OCI-LY3 (cell line): ENCODE measurements at regions not wholly inside any gene's neighbourhood (a gene's known extent, or its start where the extent isn't known, plus 50 kb on each side); places are given as distances from the start of the nearest gene placed in this dataset.

Source experiments
- H2AFZ ChIP-seq: fragments of 200-600, 300-600 bp; shearing (Covaris generic); 2 replicates; pipeline ENCODE4 v1.6.0; 2014; ENCODE audit warnings: antibody characterized with exemption, low read depth, low read length
- H3K27ac ChIP-seq: fragments of 200-600, 300-600 bp; sonication (generic); 2 replicates; pipeline ENCODE4 v1.5.1; 2014; ENCODE audit warnings: mild to moderate bottlenecking, low read length, moderate library complexity, mixed read lengths
- H3K27me3 ChIP-seq: fragments of 200-600, 300-600 bp; sonication (generic); 2 replicates; pipeline ENCODE4 v1.6.1; 2014; ENCODE audit warnings: low read depth, low read length, mixed read lengths
- H3K36me3 ChIP-seq: fragments of 200-600, 300-600 bp; sonication (generic); replicated peaks from 2 replicates; pipeline ENCODE3; 2014; ENCODE audit warnings: low read depth, low read length, mixed read lengths
- H3K4me1 ChIP-seq: fragments of 300-600, 200-600 bp; sonication (generic); 2 replicates; pipeline ENCODE4 v1.6.1; 2014; ENCODE audit warnings: low read length, mixed read lengths
- H3K4me2 ChIP-seq: fragments of 200-600, 300-600 bp; sonication (generic); 2 replicates; pipeline ENCODE4 v1.6.1; 2014; ENCODE audit warnings: low read length, mixed read lengths
- H3K4me3 ChIP-seq: fragments of 300-600, 200-600 bp; sonication (generic); 2 replicates; pipeline ENCODE4 v1.5.1; 2014; ENCODE audit warnings: antibody characterized with exemption, mild to moderate bottlenecking, low read length, moderate library complexity
- H3K79me2 ChIP-seq: fragments of 300-600, 200-600 bp; shearing (Covaris generic); 2 replicates; pipeline ENCODE4 v1.6.1; 2014; ENCODE audit warnings: mild to moderate bottlenecking, low read length, mixed read lengths
- H3K9ac ChIP-seq: fragments of 300-600, 200-600 bp; shearing (Covaris generic); 2 replicates; pipeline ENCODE4 v1.6.0; 2014; ENCODE audit warnings: mild to moderate bottlenecking, low read length, moderate library complexity
- H3K9me3 ChIP-seq: fragments of 200-600, 300-600 bp; shearing (Covaris generic); 2 replicates; pipeline ENCODE4 v1.6.1; 2014; ENCODE audit warnings: low read length, mixed read lengths; ENCODE audit not compliant: insufficient read depth
- H4K20me1 ChIP-seq: fragments of 200-600, 300-600 bp; sonication (generic); 2 replicates; pipeline ENCODE4 v1.6.1; 2016; ENCODE audit warnings: low read length, mixed read lengths; ENCODE audit not compliant: insufficient read depth
- EZH2phosphoT487 ChIP-seq: fragments of 200-600 bp; shearing (Covaris generic); IDR thresholded peaks from 2 replicates; pipeline ENCODE4 v1.6.1; 2018; ENCODE audit warnings: antibody characterized with exemption, mixed run types, low read depth
- TF ChIP-seq, protein P1 (sequence below): fragments of 200-600, 300-600 bp; sonication (generic); IDR thresholded peaks from 2 replicates; pipeline ENCODE4 v1.5.1; 2014; ENCODE audit warnings: antibody characterized with exemption, low read length, low read depth

DNA sequence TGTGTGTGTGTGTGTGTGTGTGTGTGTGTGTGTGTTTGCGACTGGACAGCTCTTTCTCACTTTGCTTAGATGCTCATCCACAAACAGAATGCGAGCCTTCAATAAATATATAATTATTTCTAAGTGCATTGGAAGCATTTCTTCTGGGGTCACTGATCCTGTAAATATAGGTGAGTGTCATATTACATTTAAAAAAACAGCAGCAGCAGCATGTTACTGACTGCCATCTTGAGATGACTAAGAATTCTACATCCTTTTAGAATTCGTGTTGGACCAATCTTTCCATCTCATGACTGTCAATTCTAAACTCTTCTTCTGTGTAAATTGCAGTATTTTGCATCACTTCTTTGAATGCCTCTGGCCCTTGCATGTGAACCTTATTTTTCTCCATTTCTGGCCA lies 238.0 kb upstream of the DDI1 start:
- TF ChIP-seq, protein P1, sequence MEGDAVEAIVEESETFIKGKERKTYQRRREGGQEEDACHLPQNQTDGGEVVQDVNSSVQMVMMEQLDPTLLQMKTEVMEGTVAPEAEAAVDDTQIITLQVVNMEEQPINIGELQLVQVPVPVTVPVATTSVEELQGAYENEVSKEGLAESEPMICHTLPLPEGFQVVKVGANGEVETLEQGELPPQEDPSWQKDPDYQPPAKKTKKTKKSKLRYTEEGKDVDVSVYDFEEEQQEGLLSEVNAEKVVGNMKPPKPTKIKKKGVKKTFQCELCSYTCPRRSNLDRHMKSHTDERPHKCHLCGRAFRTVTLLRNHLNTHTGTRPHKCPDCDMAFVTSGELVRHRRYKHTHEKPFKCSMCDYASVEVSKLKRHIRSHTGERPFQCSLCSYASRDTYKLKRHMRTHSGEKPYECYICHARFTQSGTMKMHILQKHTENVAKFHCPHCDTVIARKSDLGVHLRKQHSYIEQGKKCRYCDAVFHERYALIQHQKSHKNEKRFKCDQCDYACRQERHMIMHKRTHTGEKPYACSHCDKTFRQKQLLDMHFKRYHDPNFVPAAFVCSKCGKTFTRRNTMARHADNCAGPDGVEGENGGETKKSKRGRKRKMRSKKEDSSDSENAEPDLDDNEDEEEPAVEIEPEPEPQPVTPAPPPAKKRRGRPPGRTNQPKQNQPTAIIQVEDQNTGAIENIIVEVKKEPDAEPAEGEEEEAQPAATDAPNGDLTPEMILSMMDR, result no peak
- no peak for TF ChIP-seq EZH2phosphoT487
- Histone ChIP-seq H3K27me3 (no peaks in the 10 kb centered on the region), H3K79me2 (no peaks in the 10 kb centered on the region), H3K4me3 (no peak overlapping the region), H3K9me3 (no peaks in the 10 kb centered on the region), H2AFZ (no peak overlapping the region), H3K4me1 (no peaks in the 10 kb centered on the region), H3K4me2 (no peak overlapping the region), H3K9ac (no peak overlapping the region), H3K27ac (no peak overlapping the region), H4K20me1 (no peaks in the 10 kb centered on the region), H3K36me3 (no peaks in the 10 kb centered on the region)

DNA sequence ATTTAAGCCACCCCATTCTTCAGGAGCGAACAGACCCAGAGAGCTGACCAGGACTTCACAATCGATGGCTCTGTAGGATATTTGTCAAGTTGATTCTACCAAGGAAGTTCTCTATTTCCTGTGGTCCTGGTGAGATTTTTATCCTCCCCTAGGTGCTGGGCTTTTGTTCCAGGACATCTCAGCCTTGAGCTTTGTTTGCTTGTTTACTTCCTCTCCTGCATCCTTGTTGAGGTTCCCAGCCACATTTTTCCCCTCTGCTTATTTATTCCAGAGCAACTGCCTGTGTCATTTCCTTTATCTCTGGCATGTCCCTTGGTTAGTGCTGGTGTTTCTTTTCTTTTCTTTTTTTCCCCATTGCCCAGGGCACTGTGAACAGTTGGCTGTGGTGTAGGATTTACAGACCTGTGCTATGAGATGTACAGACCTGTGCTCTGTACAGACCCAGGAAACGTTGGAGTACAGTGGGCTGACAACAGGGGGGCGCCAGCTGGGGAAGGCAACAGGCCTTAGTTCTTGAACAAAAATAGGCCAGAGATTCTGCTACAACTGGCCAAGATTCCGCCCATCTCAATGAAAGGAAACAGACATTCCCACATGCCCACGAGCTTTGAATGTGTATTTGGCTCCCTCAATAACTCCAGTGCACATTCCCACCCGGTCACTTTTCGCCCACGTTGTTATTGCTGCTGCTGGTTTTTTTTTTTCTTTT lies 235.9 kb upstream of the DDI1 start:
- no peak overlapping the region for H3K27ac ChIP-seq
- H3K36me3 ChIP-seq, result no peaks in the 10 kb centered on the region
- H3K27me3 ChIP-seq, result no peaks in the 10 kb centered on the region
- H4K20me1 ChIP-seq, result no peaks in the 10 kb centered on the region
- H3K4me3 ChIP-seq, result no peak overlapping the region
- H3K4me1 ChIP-seq, result no peaks in the 10 kb centered on the region
- no peaks in the 10 kb centered on the region for H3K79me2 ChIP-seq
- no peak for TF ChIP-seq EZH2phosphoT487
- TF ChIP-seq, protein P1, result no peak
- no peak overlapping the region for H2AFZ ChIP-seq
- H3K9ac ChIP-seq, result no peak overlapping the region
- H3K4me2 ChIP-seq, result no peak overlapping the region
- H3K9me3 ChIP-seq, result no peaks in the 10 kb centered on the region

DNA sequence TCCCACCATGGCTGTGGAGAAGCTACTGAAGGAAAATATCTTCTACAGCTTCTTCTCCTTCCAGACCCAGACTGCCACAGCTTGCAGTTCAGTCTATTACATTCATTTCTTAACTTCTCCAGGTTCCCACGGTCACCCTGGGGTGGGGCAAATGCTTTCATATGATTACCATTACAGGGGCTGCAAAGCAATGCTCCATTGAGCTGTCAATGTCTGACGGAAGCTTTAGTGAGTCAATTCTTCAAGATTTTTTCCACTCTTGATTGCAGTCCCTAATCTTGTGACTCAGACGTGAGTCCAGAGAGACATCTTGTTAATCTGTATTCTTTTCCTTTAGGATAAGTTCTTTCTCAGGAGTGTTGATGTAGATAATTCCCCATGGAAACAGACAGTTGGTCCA lies 233.4 kb upstream of the DDI1 start:
- Histone ChIP-seq H4K20me1 (no peaks in the 10 kb centered on the region), H3K9ac (no peak overlapping the region), H3K4me1 (no peaks in the 10 kb centered on the region), H3K27me3 (no peaks in the 10 kb centered on the region; the same call in 1 of the 2 replicates), H3K4me3 (no peak overlapping the region), H3K36me3 (no peaks in the 10 kb centered on the region), H2AFZ (no peak overlapping the region), H3K9me3 (no peaks in the 10 kb centered on the region), H3K4me2 (no peak overlapping the region), H3K79me2 (no peaks in the 10 kb centered on the region), H3K27ac (no peak overlapping the region)
- TF ChIP-seq EZH2phosphoT487, result no peak
- TF ChIP-seq, protein P1, result no peak

DNA sequence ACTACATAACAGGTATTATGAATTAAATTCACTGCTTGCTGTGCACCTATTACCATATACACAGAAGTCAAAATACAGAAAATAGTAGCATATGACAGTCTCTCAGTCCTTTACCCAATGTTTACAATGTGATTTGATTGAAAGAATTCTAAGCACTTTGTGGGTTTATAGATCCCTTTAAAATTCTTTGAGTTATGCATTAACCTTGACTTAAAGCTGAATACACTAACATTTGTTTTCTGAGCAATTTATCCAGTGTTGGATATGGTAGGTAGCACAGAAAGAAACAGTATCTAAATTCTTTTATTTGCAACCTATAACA lies 230.8 kb upstream of the DDI1 start:
- H3K4me2 ChIP-seq, result no peak overlapping the region
- H3K79me2 ChIP-seq, result no peaks in the 10 kb centered on the region
- no peak overlapping the region for H3K9ac ChIP-seq
- H3K36me3 ChIP-seq, result no peaks in the 10 kb centered on the region
- H3K9me3 ChIP-seq, result no peaks in the 10 kb centered on the region
- no peak overlapping the region for H3K4me3 ChIP-seq
- no peaks in the 10 kb centered on the region for H3K4me1 ChIP-seq
- no peak overlapping the region for H2AFZ ChIP-seq
- H3K27me3 ChIP-seq, result peaks cover 3% of the 10 kb centered on the region; the same call in 1 of the 2 replicates
- H4K20me1 ChIP-seq, result no peaks in the 10 kb centered on the region
- no peak for TF ChIP-seq EZH2phosphoT487
- TF ChIP-seq, protein P1, result no peak
- no peak overlapping the region for H3K27ac ChIP-seq
